HEK293T (cell line): ENCODE measurements at regions not wholly inside any gene's neighbourhood (a gene's known extent, or its start where the extent isn't known, plus 50 kb on each side); places are given as distances from the start of the nearest gene placed in this dataset.

Experiments
- BHLHE40 ChIP-seq: fragments of 450-650 bp; IDR thresholded peaks from 2 replicates; pipeline ENCODE4 v1.6.1; 2016; ENCODE audit warnings: mild to moderate bottlenecking, moderate library complexity, borderline replicate concordance
- ELF4 ChIP-seq: fragments of 450-650 bp; IDR thresholded peaks from 2 replicates; pipeline ENCODE4 v1.6.1; 2017; ENCODE audit warnings: antibody characterized with exemption
- FOXM1 ChIP-seq: fragments of 450-650 bp; IDR thresholded peaks from 2 replicates; pipeline ENCODE4 v1.6.1; 2017; ENCODE audit warnings: mild to moderate bottlenecking, borderline replicate concordance
- SP1 ChIP-seq: fragments of 450-650 bp; IDR thresholded peaks from 2 replicates; pipeline ENCODE4 v1.6.1; 2017
- SUZ12 ChIP-seq: fragments of 450-650 bp; IDR thresholded peaks from 2 replicates; pipeline ENCODE4 v1.6.1; 2016; ENCODE audit warnings: mild to moderate bottlenecking
- TARDBP ChIP-seq: fragments of 450-650 bp; IDR thresholded peaks from 2 replicates; pipeline ENCODE4 v1.6.1; 2016
- ZNF384 ChIP-seq: fragments of 450-650 bp; IDR thresholded peaks from 2 replicates; pipeline ENCODE4 v1.6.1; 2016

GRCh38 chr2:129711816-129712675 is 267.4 kb upstream of the RAB6C start:
- TF ChIP-seq ELF4 (no peak), BHLHE40 (no peak), SUZ12 (no peak), SP1 (no peak), FOXM1 (no peak), TARDBP (no peak), ZNF384 (no peak)
